ENCODE measurements at regions not wholly inside any gene's neighbourhood (a gene's known extent, or its start where the extent isn't known, plus 50 kb on each side); places are given as distances from the start of the nearest gene placed in this dataset.
"Not testable (repeated sequence)": the region's sequence is repeated elsewhere in the genome, so short reads cannot be mapped to it uniquely, and the experiment has no call there.

DNA sequence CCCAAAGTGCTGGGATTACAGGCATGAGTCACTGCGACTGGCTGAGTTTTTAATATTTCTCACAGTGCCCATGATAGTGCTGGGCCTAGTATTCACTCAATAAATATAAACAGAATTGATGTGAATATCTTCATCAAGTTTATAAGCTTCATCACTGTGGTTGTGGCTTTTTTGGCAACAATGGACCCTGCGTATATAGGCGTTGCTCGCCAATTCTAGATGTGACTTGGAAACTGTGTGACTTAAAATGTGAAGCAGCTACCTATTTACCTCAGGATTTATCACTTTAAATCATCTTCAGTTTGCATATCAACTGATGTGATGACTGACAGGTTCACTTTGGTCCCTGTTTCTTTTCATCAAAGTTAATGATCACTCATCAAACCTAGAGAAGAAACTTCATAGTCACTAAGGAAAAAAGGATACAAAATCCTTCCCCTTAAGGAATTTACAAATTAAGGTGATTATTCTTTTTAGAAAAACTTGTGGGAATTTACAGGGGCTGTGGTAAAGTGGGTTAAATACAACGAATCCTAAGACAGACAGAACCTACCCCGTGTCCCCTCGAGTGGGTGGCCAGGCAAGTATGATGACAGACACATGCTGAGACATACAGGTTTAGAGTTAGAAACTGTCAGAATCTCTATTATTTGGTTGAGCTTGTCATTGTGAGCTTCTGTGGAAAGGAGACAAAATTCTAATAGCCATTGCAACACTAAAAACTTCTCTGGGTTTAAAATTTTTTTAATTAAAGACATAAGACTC, 101.3 kb downstream of the AKAP11 start:
- DNase-seq: no peak

DNA sequence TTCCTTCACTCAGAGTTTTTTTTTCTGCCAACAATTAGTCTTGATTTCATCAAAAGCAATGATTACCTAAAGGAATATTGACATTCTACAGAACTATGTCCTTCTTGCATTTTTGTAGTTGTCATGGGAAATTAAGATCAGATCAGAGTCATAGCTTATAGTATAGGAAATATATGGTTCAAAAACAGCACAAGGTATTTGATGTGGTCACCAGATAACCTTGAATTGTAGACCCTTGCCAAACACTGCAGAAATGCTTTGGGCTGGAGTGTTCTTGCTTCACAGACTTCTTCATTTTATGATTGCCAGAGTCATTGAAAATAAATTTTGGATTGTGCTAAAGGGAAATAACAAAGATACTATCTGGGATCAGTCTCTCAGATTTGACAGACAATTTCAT, 103.7 kb downstream of the AKAP11 start:
- no peak for DNase-seq

DNA sequence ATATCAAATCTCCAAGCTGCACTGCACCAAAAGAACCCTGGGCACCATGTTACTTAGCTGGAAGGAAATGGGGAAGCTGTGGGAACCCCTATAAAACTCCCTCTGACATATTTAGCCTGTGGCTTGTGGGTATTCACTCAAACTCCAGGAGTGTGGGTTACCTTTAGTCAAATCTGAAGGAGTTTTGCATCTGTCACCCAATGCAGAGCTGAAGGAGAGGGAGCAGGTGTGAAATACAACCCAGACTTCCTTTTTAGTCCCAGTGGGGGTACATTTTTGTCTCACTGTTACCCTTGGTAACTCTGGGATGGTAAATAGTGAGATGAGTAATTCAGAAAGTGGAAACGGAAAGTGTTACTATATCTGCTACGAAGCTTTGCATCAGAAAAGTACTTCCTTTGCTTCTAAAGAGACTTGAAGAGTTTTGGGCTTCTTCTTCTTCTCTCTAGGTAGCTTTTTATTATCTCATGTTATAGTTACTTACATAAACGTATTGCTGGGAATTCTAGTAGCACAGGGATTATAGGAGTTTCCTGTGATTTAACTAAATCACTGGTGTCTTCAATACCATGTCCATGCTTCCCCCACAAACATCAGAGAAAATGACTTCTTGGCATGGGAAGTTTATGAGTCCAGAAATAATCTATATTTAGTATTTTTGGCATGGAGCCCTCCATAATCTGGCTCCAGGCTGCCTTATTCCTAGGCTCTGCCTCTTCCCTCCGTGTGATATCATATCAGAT, 105.9 kb downstream of the AKAP11 start:
- DNase-seq: peak; percentile 41

DNA sequence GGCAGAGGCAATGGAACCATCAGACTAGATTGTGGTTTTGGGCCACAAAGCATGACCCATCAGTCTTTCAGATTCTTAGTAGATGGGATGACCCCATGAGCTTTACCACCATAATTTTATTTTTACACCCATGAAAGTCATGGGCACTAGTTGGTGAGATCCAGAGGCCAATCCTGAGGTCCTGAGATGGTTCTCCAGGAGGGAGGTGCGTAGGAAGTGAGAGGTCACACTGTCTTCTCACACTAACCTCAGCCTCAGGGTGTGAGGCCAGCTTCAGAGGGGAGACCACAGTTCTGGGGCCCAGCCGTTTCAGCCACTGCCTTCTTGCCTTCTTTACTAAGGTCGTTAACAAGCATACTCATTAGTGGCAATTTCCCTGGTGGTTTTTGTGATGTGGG, 106.4 kb downstream of the AKAP11 start:
- no peak for DNase-seq

DNA sequence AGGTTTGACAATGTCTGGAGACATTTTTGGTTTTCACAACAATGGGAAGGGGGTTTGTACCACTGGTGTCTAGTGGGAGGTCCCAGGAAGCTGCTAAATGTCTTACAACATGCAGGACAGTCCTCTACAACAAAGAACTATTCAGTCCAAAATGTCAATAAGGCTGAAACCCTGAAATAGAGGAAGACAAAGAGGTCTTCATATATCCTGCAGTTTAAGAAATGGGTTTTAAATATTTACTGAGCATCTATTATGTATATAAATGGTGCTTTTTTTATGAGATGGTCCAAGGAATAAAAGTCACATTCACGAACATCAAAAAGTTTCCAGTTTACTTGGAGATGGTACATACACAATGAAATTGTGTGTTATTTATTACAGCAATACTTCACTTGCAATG, 107.3 kb downstream of the AKAP11 start:
- DNase-seq: no peak

DNA sequence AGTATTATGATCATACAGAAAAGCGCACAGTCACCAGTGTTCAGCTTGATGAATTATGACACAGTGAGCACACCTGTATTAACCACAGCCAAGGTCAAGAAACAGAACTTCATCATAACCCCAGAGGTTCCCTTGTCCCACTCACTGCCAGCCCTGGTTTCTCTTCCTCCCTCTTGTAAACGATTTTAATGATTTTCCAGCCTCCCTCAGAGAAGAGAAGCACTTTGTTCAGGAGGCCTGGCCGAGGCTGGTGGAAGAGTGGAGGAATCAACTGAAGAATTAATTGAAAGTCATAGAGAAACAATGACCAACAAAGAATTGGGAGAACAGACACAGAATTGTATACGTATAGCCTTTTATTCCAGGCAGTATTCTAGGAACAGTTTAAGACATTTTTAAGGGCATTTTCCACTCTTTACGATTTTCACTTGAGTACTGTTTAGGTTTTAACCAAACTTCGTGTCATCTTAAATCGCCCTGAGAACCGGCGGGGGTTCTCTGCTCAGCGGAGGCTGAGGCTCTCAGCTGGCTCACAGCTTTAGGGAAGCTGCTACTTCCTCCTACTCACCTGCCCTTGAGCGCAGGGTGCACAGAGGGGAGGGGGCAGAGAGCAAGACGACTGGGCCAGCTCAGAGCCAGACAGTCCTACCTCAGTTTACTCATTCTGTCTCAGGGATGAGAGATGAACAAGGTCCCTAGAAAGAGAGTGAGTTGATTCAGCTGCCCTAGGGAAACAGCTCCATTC, 108.6 kb downstream of the AKAP11 start:
- DNase-seq: no peak

DNA sequence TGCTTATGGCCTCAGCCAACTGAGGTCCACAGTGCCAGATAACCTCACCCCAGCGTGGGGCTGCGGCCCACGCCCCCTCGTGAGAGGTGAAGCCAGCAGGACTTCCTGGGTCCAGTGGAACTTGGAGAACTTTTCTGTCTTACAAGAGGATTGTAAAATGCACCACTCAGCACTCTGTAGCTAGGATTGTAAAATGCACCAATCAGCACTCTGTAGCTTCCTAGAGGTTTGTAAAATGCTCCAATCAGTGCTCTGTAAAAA, 109.1 kb downstream of the AKAP11 start:
- no peak for DNase-seq

DNA sequence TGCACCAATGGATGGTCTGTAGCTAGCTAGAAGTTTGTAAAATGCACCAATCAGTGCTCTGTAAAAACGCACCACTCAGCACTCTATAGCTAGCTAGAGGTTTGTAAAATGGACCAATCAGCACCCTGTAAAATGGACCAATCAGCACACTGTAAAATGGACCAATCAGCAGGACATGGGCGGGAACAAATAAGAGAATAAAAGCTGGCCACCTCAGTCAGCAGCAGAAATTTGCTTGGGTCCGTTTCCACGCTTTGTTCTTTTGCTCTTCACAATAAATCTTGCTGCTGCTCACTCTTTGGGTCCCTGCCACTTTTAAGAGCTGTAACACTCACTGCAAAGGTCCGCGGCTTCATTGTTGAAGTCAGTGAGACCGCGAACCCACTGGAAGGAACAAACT, 109.5 kb downstream of the AKAP11 start:
- DNase-seq: not testable (repeated sequence)

DNA sequence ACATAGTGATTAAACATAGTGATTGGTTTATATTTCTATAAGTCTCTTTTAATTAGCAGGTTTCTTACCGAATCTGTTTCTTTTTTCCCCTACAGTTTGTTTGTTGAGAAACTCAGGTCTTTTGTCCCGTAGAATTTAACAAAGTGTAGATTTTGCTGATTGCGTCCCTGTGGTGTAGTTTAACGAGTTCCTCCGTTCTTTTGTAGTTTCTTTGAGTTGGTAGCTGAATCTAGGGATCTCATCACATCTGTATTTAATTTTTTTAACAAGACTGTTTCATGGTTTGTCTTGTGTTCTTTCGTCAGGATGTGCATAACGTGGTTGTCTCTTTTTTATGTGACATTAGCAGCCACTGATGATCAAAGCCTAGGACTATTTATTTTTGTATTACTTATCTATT, 111.1 kb downstream of the AKAP11 start:
- DNase-seq: no peak

DNA sequence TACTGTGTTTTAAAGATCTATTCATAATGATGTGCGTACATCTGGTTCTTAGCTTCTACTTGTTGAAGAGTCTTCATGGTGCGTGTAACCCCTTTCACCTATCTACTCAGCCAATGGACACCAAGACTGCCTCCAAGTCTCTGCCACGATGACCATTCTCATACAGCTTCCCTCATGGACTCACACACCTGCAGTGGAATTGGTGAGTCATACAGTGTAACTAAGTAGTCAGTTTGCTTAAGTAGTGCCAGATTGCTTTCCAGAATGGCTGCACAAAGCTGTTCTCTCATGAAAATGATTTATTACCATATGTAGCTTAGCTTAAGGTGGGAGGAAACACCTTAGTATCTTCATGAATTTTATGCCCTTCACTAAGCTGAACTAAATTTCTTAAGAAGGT, 112.3 kb downstream of the AKAP11 start:
- no peak for DNase-seq

DNA sequence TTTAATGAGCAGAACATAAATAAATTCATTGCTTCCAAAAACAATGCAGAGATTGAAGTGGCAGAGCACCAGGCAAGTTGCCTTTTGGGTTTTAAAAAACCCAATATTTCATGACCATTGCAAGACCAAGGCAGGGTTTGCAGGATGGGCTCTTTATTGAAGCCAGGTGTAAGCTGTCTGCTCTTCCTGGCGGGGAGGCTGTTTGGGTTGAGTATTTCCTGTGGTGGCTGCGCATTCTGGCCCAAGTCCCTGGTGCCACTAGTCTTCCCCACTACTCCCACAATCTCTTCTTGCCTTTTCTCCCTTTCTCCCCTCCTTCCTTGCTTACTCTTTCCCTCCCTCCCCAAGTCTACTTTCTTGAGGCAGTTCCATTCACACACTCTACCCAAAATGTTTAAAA, 116.4 kb downstream of the AKAP11 start:
- no peak for DNase-seq

DNA sequence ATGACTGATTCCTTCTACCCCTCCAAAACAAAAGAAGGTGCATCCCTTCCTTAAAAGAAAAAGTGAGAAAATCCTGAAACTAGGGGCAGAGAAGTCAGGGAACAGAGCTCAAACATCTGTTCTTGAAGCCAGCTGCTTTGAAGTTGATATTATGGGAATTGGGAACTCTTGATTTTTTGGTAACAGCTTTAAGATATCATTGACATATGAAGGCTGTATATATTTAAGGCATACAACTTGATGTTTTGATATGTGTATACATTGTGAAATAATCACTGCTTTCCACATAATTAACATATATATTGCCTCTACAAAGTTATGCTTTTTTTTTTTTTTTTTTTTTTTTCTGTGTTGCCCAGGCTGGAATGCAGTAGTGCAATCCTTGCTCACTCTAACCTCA, 117.1 kb downstream of the AKAP11 start:
- DNase-seq: no peak

DNA sequence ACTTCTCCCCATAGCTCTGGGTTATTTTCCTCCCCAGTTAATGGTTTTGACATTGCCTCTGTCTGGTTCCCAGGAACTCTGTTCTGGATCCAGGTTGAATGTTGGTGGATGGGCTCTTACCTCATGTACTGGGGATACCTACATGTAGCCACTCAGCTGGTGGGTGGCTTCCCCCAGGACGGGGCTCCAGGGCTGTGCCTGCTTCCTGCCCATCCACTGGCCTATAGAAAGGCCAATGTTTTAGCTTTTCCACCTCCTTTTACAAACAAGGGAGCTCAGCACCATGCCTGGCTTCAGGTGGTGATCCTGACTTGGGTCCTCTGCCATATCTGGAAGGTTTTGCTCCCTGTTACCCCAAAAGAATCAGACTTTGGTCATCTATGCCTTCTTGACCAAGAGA, 120.2 kb downstream of the AKAP11 start:
- no peak for DNase-seq

DNA sequence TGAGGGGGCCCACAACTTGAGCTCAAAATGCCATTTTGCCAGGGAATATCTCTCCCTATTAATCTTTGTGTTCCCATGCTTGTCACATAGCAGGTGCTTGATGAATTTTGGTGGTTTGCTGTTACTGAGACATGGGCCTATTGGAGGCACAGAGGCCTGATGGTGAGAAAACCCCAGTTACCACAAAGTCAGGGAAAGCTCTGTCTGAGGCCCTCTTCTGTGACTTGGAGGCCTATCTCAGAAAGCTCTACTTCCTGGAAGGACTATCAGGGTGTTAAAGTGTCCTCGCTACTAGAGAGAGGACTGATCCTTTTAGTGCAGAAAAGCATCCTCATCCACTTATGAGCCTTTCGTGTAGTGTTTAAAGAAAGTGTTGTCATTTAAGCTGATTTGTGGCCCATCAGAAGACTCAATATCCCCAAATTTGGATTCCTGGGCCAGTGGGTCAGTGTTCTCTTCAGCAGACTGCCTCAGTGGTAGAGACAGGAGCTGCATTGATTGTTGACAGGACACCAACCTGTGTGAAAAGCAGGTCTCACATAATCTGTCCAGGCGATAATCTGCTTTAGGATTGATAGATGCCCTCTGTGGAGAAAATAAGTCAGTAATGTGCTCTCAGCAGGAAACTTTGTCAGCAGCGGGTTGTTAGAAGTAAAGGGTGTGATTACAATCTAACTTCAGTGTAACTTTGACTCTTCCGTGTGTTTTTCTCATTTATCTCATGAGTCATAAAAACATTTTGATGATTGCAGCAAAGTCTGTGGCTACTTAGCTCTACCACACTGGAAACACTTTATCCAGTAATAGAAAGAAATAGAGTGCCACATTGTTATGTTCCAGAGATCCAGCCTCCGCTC, 121.0 kb downstream of the AKAP11 start:
- peak; percentile 40 for DNase-seq

DNA sequence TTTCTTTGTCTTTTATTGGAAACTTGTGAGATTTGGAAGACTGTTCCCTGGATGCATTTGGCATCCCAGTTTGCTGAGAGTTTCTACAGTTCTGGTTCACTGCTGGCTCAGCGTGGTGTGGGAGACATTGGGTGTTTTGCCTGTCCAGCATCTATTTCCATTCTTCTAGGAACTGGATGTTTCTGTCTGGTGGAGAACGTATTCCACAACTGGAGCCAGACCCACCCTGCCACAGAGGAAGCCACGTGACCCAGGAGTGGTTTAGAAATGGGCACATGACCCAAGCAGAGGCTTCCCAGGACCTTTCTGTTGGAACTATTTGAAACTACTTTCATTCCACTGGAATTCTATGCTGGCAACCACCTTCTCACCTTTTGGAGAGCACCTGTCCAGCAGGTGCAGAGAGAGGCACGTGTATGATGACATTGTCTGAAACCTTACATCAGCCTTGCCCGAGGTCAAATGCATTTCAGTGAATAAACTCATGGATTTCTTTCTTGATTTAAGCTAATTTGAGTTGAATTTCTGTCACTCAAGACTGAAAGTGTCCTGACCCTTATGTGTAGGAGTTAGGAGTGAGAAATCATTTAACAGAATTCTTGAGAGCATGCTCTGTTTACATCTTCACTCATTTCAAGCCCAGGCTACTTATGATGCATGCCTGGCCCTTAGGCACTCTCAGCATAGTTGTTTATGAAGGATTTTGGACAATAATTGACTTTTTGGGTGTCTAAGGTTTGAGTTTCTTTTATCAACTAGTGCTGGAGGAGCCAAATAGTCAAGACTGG, 121.8 kb downstream of the AKAP11 start:
- no peak for DNase-seq

DNA sequence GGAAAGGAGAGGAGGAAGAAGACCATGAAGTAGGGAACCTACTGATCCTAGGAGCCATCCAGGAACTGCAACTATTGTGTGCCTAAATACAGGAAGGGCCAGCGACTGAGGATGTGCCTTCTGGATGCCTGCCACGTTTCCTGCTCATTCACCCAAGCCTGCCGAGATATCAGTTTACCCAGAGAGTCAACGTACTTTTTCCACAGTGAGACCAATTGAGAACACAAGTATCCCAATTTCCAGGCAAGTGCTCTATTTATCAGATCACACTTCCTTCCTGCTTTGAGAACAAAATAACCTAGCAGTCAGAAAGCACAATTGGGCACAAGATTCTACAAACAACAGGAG, 122.4 kb downstream of the AKAP11 start:
- no peak for DNase-seq

DNA sequence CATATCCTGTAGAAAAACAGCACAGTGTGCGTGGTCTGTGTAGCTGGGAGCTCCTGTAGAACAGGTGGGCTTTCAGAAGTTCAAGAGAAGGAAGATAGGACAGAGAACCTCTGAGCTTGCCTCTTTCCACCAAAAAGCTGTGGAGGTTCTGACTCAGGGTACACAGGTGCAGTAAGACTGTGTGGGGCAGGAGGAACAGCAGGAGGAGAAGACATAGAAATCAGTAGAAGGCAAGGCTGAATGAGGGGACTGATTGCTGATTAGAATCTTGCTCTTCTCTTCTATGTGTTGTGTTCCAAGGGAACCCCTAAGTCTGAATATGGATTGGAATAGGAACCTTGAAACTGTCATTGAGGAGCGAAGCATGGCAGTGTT, 122.7 kb downstream of the AKAP11 start:
- DNase-seq: no peak

DNA sequence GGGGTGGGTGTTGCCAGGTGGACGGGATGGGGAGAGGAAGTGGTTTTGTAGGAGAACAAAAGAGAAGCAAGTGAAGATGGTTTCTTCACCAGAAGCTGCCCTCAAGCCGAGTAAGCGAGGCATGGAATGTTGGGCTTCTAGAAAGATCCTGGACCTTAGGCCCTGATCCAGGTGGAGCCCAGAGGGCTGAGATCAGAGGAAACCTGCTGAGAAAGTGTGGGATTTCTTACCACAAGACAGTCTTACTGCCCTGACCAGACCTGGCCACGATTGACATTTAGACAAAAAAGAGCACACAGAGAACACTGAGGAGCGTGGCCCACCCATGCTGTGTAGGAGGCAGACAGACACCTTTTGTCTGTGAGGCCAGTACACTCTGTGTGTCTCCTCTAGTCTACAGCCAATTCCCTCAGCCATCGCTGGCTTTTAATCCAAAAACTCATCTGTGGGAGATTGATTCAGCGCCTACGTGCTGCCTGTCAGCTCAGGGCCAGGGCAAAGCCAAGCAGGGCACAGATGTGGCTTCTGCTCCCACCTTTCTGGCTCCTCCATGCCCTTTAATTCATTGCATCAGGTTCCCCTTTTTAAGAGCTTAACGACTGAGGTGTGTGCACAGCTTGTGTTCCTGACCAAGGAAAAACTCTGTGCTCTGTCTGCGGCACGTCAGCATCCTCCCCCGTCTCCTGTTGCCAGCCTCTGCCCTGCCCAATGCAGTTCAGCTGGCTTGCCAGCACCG, 123.3 kb downstream of the AKAP11 start:
- no peak for DNase-seq

DNA sequence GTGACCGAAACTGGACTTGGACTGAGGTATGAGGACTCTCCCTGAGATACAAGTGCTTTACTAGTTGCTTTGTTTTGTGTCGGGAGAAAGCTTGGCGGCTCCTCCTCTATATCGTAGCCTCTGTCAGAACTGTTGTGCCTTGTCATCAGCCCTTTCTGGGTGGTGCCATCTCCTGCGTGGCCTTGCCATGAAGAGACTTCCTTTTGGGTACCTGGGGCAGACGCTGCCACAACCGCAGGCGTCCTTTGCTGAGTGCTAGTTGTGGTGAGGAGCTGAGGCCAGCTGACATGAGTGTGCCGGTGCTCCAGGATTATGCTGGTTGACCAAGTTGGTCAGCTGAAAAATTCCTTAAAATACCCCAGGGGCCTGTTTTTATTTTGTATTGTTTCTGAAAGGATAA, 124.5 kb downstream of the AKAP11 start:
- peak; percentile 37 for DNase-seq

DNA sequence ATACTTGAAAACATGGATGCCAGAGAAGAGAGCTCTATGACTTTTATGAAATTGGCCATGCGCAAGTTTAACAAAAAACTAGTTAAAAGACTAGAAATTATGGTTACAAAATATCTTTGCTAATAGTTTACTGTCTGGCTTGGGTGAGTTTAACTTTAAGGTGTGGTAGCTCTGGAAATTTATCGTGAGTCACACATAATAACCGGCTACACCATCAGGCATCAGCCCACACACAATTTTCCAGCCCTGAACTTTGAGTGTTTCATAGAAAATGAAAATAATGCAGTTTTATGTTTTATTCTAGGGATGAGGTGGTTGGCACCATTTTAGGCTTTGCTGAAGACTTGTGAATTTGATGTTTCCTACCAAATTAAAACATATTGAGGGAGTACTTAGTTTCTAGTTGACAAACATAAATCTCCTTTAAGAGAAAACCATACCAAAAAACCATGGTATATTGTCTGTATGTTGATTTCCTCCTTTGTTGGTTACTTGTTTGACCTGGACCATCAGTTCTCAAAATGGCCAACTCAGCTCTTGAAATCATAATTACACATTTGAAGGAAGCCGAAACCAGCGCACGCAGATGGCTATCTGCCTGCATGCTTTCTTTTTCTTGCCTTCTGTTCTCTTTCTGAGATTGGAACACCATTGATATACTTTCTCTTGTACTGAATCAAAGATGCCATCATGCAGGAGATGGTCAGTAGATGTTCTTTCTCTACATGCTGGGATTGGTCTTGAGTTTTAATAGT, 125.1 kb downstream of the AKAP11 start:
- no peak for DNase-seq

DNA sequence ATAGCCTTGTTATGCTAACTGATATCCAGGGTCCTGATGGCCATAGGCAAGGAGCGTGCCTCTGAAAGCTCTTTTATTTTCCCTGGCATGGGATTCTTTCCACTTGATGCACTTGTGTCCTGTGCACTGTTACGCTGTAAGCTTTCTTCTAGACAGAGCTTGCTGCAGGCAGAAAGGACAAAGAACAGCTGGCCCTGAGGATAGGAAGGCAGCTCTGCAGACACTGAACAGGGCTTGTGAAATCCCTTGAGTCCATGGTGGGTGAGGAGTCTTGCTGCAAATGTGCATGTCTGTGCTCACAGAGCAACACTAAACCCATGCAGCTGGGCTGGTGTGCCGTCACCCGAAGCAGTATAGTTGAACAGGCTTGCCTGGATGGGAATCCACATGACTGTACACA, 126.6 kb downstream of the AKAP11 start:
- DNase-seq: no peak
